ENCODE measurements at regions not wholly inside any gene's neighbourhood (a gene's known extent, or its start where the extent isn't known, plus 50 kb on each side); places are given as distances from the start of the nearest gene placed in this dataset.

GRCh38 chr13:103795892-103796478 lies 729.8 kb upstream of the SLC10A2 start:
- H3K4me3 ChIP-seq (ENCODE audit: low read length), result no peak overlapping the region
- no peaks in the 10 kb centered on the region for H3K4me1 ChIP-seq (ENCODE audit: insufficient read depth, low read length)
- no peaks in the 10 kb centered on the region for H4K20me1 ChIP-seq (ENCODE audit: low read length)
- H3K36me3 ChIP-seq (ENCODE audit: low read depth, low read length), result no peaks in the 10 kb centered on the region
- DNase-seq, result no peak
- BruUV-seq (replicated peaks), result no TSS peak
- no peak overlapping the region for H3K9ac ChIP-seq (ENCODE audit: low read length)
- H3K9me3 ChIP-seq (ENCODE audit: low read length), result no peaks in the 10 kb centered on the region
- H3K27ac ChIP-seq (ENCODE audit: low read length), result no peak overlapping the region
- POLR2A ChIA-PET (ENCODE audit: unreplicated experiment), result no interaction called here
- no peaks in the 10 kb centered on the region for H3K27me3 ChIP-seq (ENCODE audit: low read length)
- TF ChIP-seq, protein P1, sequence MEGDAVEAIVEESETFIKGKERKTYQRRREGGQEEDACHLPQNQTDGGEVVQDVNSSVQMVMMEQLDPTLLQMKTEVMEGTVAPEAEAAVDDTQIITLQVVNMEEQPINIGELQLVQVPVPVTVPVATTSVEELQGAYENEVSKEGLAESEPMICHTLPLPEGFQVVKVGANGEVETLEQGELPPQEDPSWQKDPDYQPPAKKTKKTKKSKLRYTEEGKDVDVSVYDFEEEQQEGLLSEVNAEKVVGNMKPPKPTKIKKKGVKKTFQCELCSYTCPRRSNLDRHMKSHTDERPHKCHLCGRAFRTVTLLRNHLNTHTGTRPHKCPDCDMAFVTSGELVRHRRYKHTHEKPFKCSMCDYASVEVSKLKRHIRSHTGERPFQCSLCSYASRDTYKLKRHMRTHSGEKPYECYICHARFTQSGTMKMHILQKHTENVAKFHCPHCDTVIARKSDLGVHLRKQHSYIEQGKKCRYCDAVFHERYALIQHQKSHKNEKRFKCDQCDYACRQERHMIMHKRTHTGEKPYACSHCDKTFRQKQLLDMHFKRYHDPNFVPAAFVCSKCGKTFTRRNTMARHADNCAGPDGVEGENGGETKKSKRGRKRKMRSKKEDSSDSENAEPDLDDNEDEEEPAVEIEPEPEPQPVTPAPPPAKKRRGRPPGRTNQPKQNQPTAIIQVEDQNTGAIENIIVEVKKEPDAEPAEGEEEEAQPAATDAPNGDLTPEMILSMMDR (conservative IDR thresholded peaks at IDR 0.05; ENCODE audit: low read depth, low read length), result no peak
- no peak for TF ChIP-seq EZH2 (IDR thresholded peaks at IDR 0.05; ENCODE audit: low read length, unreplicated experiment)
- TF ChIP-seq EZH2phosphoT487 (IDR thresholded peaks at IDR 0.05; ENCODE audit: borderline replicate concordance, low read length), result no peak
- H3F3A ChIP-seq (ENCODE audit: low read length, unreplicated experiment), result no peaks in the 10 kb centered on the region
- ATAC-seq, result no peak
- no peak overlapping the region for H2AFZ ChIP-seq (ENCODE audit: low read length)
- H3K9me2 ChIP-seq (replicated peaks; ENCODE audit: low read length), result no peaks in the 10 kb centered on the region
- CTCF ChIA-PET, result no interaction called here
- intact Hi-C loops (cut with micrococcal nuclease), result no loop called here
- H3K4me2 ChIP-seq (ENCODE audit: low read length), result no peak overlapping the region
- H3K79me2 ChIP-seq (ENCODE audit: low read length), result no peaks in the 10 kb centered on the region

DNA sequence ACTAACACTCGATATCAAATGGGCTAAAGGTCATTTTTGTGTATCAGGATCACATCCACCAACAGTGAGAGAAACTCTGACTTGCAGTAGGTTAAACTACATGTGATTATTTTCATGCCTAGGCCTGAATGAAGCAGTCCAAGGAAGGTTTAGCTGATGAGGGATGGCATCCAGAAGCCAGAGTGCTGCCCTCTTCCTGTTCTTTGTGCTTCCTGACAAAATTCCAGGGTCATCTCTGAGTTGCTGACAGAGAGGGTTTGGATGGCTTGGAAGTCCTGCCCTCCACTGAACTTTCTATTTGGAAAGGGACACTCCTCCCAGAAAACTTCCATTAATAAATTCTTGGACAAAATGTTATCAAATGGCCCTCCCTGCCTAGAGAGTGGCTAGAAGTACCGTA lies 728.3 kb upstream of the SLC10A2 start:
- ChIA-PET CTCF (no interaction called here), POLR2A (ENCODE audit: unreplicated experiment) (no interaction called here)
- no peaks in the 10 kb centered on the region for H3K79me2 ChIP-seq (ENCODE audit: low read length)
- no peak for DNase-seq
- H3K9me3 ChIP-seq (ENCODE audit: low read length), result no peaks in the 10 kb centered on the region
- BruUV-seq (replicated peaks), result no TSS peak
- no peak overlapping the region for H3K27ac ChIP-seq (ENCODE audit: low read length)
- intact Hi-C loops (cut with micrococcal nuclease), result no loop called here
- no peak for TF ChIP-seq EZH2phosphoT487 (IDR thresholded peaks at IDR 0.05; ENCODE audit: borderline replicate concordance, low read length)
- TF ChIP-seq, protein P1 (conservative IDR thresholded peaks at IDR 0.05; ENCODE audit: low read depth, low read length), result no peak
- no peak for TF ChIP-seq EZH2 (IDR thresholded peaks at IDR 0.05; ENCODE audit: low read length, unreplicated experiment)
- no peak overlapping the region for H2AFZ ChIP-seq (ENCODE audit: low read length)
- H3K4me2 ChIP-seq (ENCODE audit: low read length), result no peak overlapping the region
- no peaks in the 10 kb centered on the region for H3K36me3 ChIP-seq (ENCODE audit: low read depth, low read length)
- no peaks in the 10 kb centered on the region for H4K20me1 ChIP-seq (ENCODE audit: low read length)
- no peaks in the 10 kb centered on the region for H3K9me2 ChIP-seq (replicated peaks; ENCODE audit: low read length)
- no peak overlapping the region for H3K9ac ChIP-seq (ENCODE audit: low read length)
- H3K4me1 ChIP-seq (ENCODE audit: insufficient read depth, low read length), result no peaks in the 10 kb centered on the region
- no peaks in the 10 kb centered on the region for H3F3A ChIP-seq (ENCODE audit: low read length, unreplicated experiment)
- no peak overlapping the region for H3K4me3 ChIP-seq (ENCODE audit: low read length)
- H3K27me3 ChIP-seq (ENCODE audit: low read length), result no peaks in the 10 kb centered on the region
- ATAC-seq, result no peak

DNA sequence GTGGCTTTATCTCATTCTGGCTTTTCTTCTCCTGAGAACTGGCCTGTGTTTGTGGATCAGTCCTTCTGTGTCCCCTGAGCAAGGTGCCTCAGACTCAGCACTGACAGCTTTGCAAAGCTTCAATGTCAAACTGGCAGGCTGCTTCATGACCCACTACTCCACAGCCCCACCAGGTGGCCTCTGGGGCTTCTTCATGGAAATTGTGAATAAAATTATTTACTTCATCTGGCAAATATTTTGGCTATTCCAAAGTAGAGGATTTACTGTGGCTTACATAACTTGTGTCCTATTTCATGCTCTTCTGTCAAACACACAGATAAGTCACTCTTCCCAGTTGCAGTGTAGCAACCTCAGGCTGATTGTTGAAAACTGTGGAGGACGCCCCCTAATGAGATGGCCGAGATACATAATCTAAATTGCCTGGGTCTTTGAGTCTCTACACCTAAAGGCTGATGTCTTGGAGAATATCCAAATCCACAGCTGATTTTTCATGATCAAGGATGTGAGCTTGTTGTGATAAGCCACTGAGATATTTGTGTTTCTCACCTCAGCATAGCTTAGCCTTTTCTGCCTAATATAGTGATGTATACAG lies 721.9 kb upstream of the SLC10A2 start:
- Histone ChIP-seq H3F3A (ENCODE audit: low read length, unreplicated experiment) (no peaks in the 10 kb centered on the region), H2AFZ (ENCODE audit: low read length) (no peak overlapping the region), H4K20me1 (ENCODE audit: low read length) (no peaks in the 10 kb centered on the region), H3K9ac (ENCODE audit: low read length) (no peak overlapping the region), H3K27me3 (ENCODE audit: low read length) (no peaks in the 10 kb centered on the region), H3K4me3 (ENCODE audit: low read length) (no peak overlapping the region), H3K9me3 (ENCODE audit: low read length) (no peaks in the 10 kb centered on the region), H3K9me2 (replicated peaks; ENCODE audit: low read length) (no peaks in the 10 kb centered on the region), H3K36me3 (ENCODE audit: low read depth, low read length) (no peaks in the 10 kb centered on the region), H3K79me2 (ENCODE audit: low read length) (no peaks in the 10 kb centered on the region), H3K4me1 (ENCODE audit: insufficient read depth, low read length) (no peaks in the 10 kb centered on the region), H3K4me2 (ENCODE audit: low read length) (no peak overlapping the region), H3K27ac (ENCODE audit: low read length) (no peak overlapping the region)
- intact Hi-C loops (cut with micrococcal nuclease), result loop anchor here (2.0 kb wide), 1 partner anchor 597 kb away; no protein-coding TSS in a partner anchor
- peak; percentile 10 for DNase-seq
- ChIA-PET CTCF (no interaction called here), POLR2A (ENCODE audit: unreplicated experiment) (no interaction called here)
- no TSS peak for BruUV-seq (replicated peaks)
- TF ChIP-seq, protein P1 (conservative IDR thresholded peaks at IDR 0.05; ENCODE audit: low read depth, low read length), result peak; percentile 52
- TF ChIP-seq EZH2phosphoT487 (IDR thresholded peaks at IDR 0.05; ENCODE audit: borderline replicate concordance, low read length), result no peak
- TF ChIP-seq EZH2 (IDR thresholded peaks at IDR 0.05; ENCODE audit: low read length, unreplicated experiment), result no peak
- no peak for ATAC-seq
